ENCODE measurements at regions not wholly inside any gene's neighbourhood (a gene's known extent, or its start where the extent isn't known, plus 50 kb on each side); places are given as distances from the start of the nearest gene placed in this dataset.

GRCh38 chr11:104410336-104410735 lies 246.4 kb upstream of the PDGFD start:
- DNase-seq (ENCODE audit: low read depth), result no peak
- H3K4me3 ChIP-seq (ENCODE audit: low read depth, low read length), result no peak overlapping the region
- TF ChIP-seq POLR2A (IDR thresholded peaks at IDR 0.05; ENCODE audit: extremely low read depth, insufficient read length) (no peak), CTCF (IDR thresholded peaks at IDR 0.05; ENCODE audit: low read depth, low read length) (no peak)

GRCh38 chr11:104408630-104409029 lies 244.7 kb upstream of the PDGFD start:
- TF ChIP-seq CTCF (IDR thresholded peaks at IDR 0.05; ENCODE audit: low read depth, low read length) (no peak), MAX (IDR thresholded peaks at IDR 0.05; ENCODE audit: low read depth, low read length) (no peak), MYC (IDR thresholded peaks at IDR 0.05; ENCODE audit: low read depth, low read length) (no peak), POLR2A (IDR thresholded peaks at IDR 0.05; ENCODE audit: extremely low read depth, insufficient read length) (no peak)
- no peak overlapping the region for H3K4me3 ChIP-seq (ENCODE audit: low read depth, low read length)
- DNase-seq (ENCODE audit: low read depth), result no peak

- H3K4me3 ChIP-seq (ENCODE audit: low read depth, low read length), result no peak overlapping the region
- no peak for TF ChIP-seq MYC (IDR thresholded peaks at IDR 0.05; ENCODE audit: low read depth, low read length)
- no peak for TF ChIP-seq CTCF (IDR thresholded peaks at IDR 0.05; ENCODE audit: low read depth, low read length)
- no peak for TF ChIP-seq MAX (IDR thresholded peaks at IDR 0.05; ENCODE audit: low read depth, low read length)
- TF ChIP-seq POLR2A (IDR thresholded peaks at IDR 0.05; ENCODE audit: extremely low read depth, insufficient read length), result no peak
- DNase-seq (ENCODE audit: low read depth), result no peak
Observed at GRCh38 chr11:104405277-104405676, 241.3 kb upstream of the PDGFD start.

GRCh38 chr11:104404231-104405175 lies 240.6 kb upstream of the PDGFD start:
- no peak for DNase-seq (ENCODE audit: low read depth)
- no peak overlapping the region for H3K4me3 ChIP-seq (ENCODE audit: low read depth, low read length)
- no peak for TF ChIP-seq CTCF (IDR thresholded peaks at IDR 0.05; ENCODE audit: low read depth, low read length)
- TF ChIP-seq POLR2A (IDR thresholded peaks at IDR 0.05; ENCODE audit: extremely low read depth, insufficient read length), result no peak
- TF ChIP-seq MAX (IDR thresholded peaks at IDR 0.05; ENCODE audit: low read depth, low read length), result no peak
- no peak for TF ChIP-seq MYC (IDR thresholded peaks at IDR 0.05; ENCODE audit: low read depth, low read length)

- H3K4me3 ChIP-seq (ENCODE audit: low read depth, low read length), result no peak overlapping the region
- DNase-seq (ENCODE audit: low read depth), result peak; percentile 36
- TF ChIP-seq MAX (IDR thresholded peaks at IDR 0.05; ENCODE audit: low read depth, low read length), result 0 out of 2 replicates have a peak, but pooled peaks have one; percentile 11
- TF ChIP-seq MYC (IDR thresholded peaks at IDR 0.05; ENCODE audit: low read depth, low read length), result no peak
Observed at GRCh38 chr11:104402812-104403521, 239.0 kb upstream of the PDGFD start.

- no peak for TF ChIP-seq MAX (IDR thresholded peaks at IDR 0.05; ENCODE audit: low read depth, low read length)
- no peak for TF ChIP-seq POLR2A (IDR thresholded peaks at IDR 0.05; ENCODE audit: extremely low read depth, insufficient read length)
- TF ChIP-seq MYC (IDR thresholded peaks at IDR 0.05; ENCODE audit: low read depth, low read length), result no peak
- TF ChIP-seq CTCF (IDR thresholded peaks at IDR 0.05; ENCODE audit: low read depth, low read length), result no peak
- H3K4me3 ChIP-seq (ENCODE audit: low read depth, low read length), result no peak overlapping the region
- DNase-seq (ENCODE audit: low read depth), result no peak
Observed at GRCh38 chr11:104394508-104394907, 230.6 kb upstream of the PDGFD start.
